HCT116 (cell line): ENCODE measurements at regions not wholly inside any gene's neighbourhood (a gene's known extent, or its start where the extent isn't known, plus 50 kb on each side); places are given as distances from the start of the nearest gene placed in this dataset.

ENCODE experiments used
- CTCF ChIP-seq, 3 experiments: fragments of 200-600 bp in 1 of 3; sonication (generic) in 1 of 3; IDR thresholded peaks in 2 of 3; conservative IDR thresholded peaks in 1 of 3; 2 replicates each; pipeline ENCODE4 v1.5.1; 2012 to 2017; ENCODE audit warnings: low read depth in 2 of 3, low read length in 2 of 3, antibody characterized with exemption in 1 of 3, borderline replicate concordance in 1 of 3, control low read depth in 1 of 3, mild to moderate bottlenecking in 1 of 3, mixed read lengths in 1 of 3, mixed run types in 1 of 3, moderate library complexity in 1 of 3; ENCODE audit not compliant: insufficient read depth in 1 of 3
- EZH2phosphoT487 ChIP-seq: fragments of 200-600 bp; IDR thresholded peaks from 2 replicates; pipeline ENCODE4 v1.6.1; 2018; ENCODE audit warnings: antibody characterized with exemption, borderline replicate concordance
- SP1 ChIP-seq: IDR thresholded peaks from 2 replicates; pipeline ENCODE4 v1.6.1; 2012; ENCODE audit warnings: low read depth

DNA sequence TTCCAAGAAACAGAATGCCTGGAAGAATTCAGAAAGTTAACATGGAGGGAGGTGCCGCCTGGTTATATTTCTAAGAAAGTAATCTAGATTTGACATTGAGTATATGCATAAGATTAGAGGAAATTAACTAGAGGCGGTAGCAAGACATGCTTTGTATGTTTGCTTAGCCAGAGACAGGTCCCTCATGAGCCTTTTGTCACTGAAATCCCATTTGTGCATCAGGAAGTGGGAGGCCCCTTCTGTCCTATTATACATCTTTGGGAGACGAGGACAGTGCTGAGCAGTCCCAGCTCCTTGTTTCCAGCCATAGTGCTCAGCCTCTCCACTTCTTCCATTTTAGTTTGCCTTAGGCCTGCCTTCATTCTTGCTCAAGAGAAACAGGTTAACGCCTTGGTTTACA, 115.4 kb upstream of the LHCGR start:
- no peak for TF ChIP-seq CTCF (IDR thresholded peaks at IDR 0.05 in 2 of 3, conservative IDR thresholded peaks at IDR 0.05 in 1 of 3; ENCODE audit: borderline replicate concordance in 1 of 3, insufficient read depth in 1 of 3, low read depth in 2 of 3, low read length in 2 of 3)
- no peak for TF ChIP-seq SP1
- no peak for TF ChIP-seq EZH2phosphoT487
